Hematopoietic multipotent progenitor cell treated with erythropoietin and hydrocortisone succinate and interleukin-3 and kit ligand, for 4 days (in vitro differentiated cells): ENCODE measurements at regions not wholly inside any gene's neighbourhood (a gene's known extent, or its start where the extent isn't known, plus 50 kb on each side); places are given as distances from the start of the nearest gene placed in this dataset.
A peak's percentile ranks its signal among the peaks of the same experiment; 100 is the strongest.

Experiments
- DNase-seq: peaks from one replicate; pipeline ENCODE4 v3.0.0-alpha.2; 2015

- peak; percentile 35 for DNase-seq
Observed at GRCh38 chr12:94813314-94813713, 163.0 kb upstream of the TMCC3 start.

- DNase-seq = no peak
Observed at GRCh38 chr12:94812345-94812744, 162.0 kb upstream of the TMCC3 start.

- no peak for DNase-seq
Observed at GRCh38 chr12:94811611-94812010, 161.3 kb upstream of the TMCC3 start.

- DNase-seq = no peak
Observed at GRCh38 chr12:94807951-94808350, 157.6 kb upstream of the TMCC3 start.

GRCh38 chr12:94806617-94807016, 156.3 kb upstream of the TMCC3 start:
- DNase-seq = no peak

GRCh38 chr12:94805749-94806529, 155.6 kb upstream of the TMCC3 start:
- DNase-seq = no peak

GRCh38 chr12:94803939-94804338, 153.6 kb upstream of the TMCC3 start:
- DNase-seq = no peak

- DNase-seq = no peak
Observed at GRCh38 chr12:94802796-94803195, 152.4 kb upstream of the TMCC3 start.

GRCh38 chr12:94801745-94802144, 151.4 kb upstream of the TMCC3 start:
- DNase-seq = no peak

GRCh38 chr12:94799136-94799535, 148.8 kb upstream of the TMCC3 start:
- DNase-seq = no peak

GRCh38 chr12:94798113-94798512, 147.8 kb upstream of the TMCC3 start:
- no peak for DNase-seq

GRCh38 chr12:94795520-94795919, 145.2 kb upstream of the TMCC3 start:
- DNase-seq = no peak

- no peak for DNase-seq
Observed at GRCh38 chr12:94795044-94795443, 144.7 kb upstream of the TMCC3 start.

- no peak for DNase-seq
Observed at GRCh38 chr12:94793191-94793595, 142.8 kb upstream of the TMCC3 start.

- peak; percentile 82 for DNase-seq
Observed at GRCh38 chr12:94792693-94793092, 142.3 kb upstream of the TMCC3 start.

- DNase-seq = no peak
Observed at GRCh38 chr12:94791933-94792332, 141.6 kb upstream of the TMCC3 start.

- DNase-seq = no peak
Observed at GRCh38 chr12:94790825-94791224, 140.5 kb upstream of the TMCC3 start.

- no peak for DNase-seq
Observed at GRCh38 chr12:94790370-94790769, 140.0 kb upstream of the TMCC3 start.

- peak; percentile 62 for DNase-seq
Observed at GRCh38 chr12:94789510-94790225, 139.3 kb upstream of the TMCC3 start.

- DNase-seq = no peak
Observed at GRCh38 chr12:94788298-94788697, 137.9 kb upstream of the TMCC3 start.

- no peak for DNase-seq
Observed at GRCh38 chr12:94786906-94787305, 136.5 kb upstream of the TMCC3 start.

GRCh38 chr12:94783862-94784261, 133.5 kb upstream of the TMCC3 start:
- DNase-seq = no peak

- DNase-seq = no peak
Observed at GRCh38 chr12:94783343-94783742, 133.0 kb upstream of the TMCC3 start.

- DNase-seq = no peak
Observed at GRCh38 chr12:94781835-94782234, 131.5 kb upstream of the TMCC3 start.

GRCh38 chr12:94779485-94779884, 129.1 kb upstream of the TMCC3 start:
- DNase-seq = no peak
